ENCODE measurements at regions not wholly inside any gene's neighbourhood (a gene's known extent, or its start where the extent isn't known, plus 50 kb on each side); places are given as distances from the start of the nearest gene placed in this dataset.

DNA sequence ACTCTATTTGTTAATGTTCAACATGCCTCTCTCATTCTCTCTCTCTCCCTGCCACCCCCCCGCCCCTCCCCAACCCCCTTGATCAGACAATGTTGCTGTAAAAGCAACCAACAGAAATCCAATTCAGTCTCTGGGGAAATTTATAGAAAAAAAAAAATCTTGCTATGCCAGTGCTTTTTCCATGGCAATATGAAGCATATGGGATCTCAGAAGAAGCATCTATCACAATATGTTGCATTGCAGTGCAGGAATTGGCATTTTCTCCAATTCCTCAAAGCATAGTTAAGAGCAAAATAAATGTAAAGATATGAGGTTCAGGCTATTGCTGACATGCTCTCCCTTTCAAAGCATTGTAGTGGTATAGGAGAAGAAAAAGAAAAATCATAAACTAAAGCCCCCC, 90.9 kb upstream of the LDB2 start:
- TF ChIP-seq POLR2A (IDR thresholded peaks at IDR 0.05) (no peak), EP300 (IDR thresholded peaks at IDR 0.05) (no peak)

Measured in stomach (tissue), 4 donors.